Ascending aorta (tissue), 2 donors: ENCODE measurements at regions not wholly inside any gene's neighbourhood (a gene's known extent, or its start where the extent isn't known, plus 50 kb on each side); places are given as distances from the start of the nearest gene placed in this dataset.

ENCODE experiments used
- DNase-seq, 2 donors: peaks; one replicate each; pipeline ENCODE4 v3.0.0-alpha.2; 2019; ENCODE audit warnings: low spot score in 2 of 2
- H3K27ac ChIP-seq, 2 donors: fragments of 200-600 bp; sonication (generic); one replicate each; pipeline ENCODE4 v1.5.1; 2016 to 2017; ENCODE audit warnings: mild to moderate bottlenecking in 1 of 2
- H3K27me3 ChIP-seq: fragments of 200-600 bp; sonication (generic); one replicate; pipeline ENCODE4 v1.5.1; 2017
- H3K36me3 ChIP-seq, 2 donors: fragments of 200-600 bp; sonication (generic); one replicate each; pipeline ENCODE4 v1.5.1; 2016
- H3K4me1 ChIP-seq, 2 donors: fragments of 200-600 bp; sonication (generic); one replicate each; pipeline ENCODE4 v1.5.1; 2016 to 2017; ENCODE audit warnings: mild to moderate bottlenecking in 1 of 2
- H3K4me3 ChIP-seq, 2 donors: fragments of 200-600 bp; sonication (generic); one replicate each; pipeline ENCODE4 v1.5.1; 2016 to 2017; ENCODE audit warnings: mild to moderate bottlenecking in 1 of 2
- H3K9me3 ChIP-seq, 2 donors: fragments of 200-600 bp; sonication (generic); one replicate each; pipeline ENCODE4 v1.5.1; 2016
- CTCF ChIP-seq, 3 experiments: fragments of 200-600 bp in 2 of 3; fragments of 450-650 bp in 1 of 3; sonication (generic) in 2 of 3; IDR thresholded peaks; one replicate each; pipeline ENCODE4 v1.5.1; 2016 to 2019; ENCODE audit warnings: antibody characterized with exemption in 3 of 3, mild to moderate bottlenecking in 1 of 3, moderate library complexity in 1 of 3
- intact Hi-C: fragments of 100-400 bp; cut with DNase I; formaldehyde crosslinking; loops from one replicate; pipeline ENCODE4 v1.15.1; 2023

- no peak for TF ChIP-seq CTCF (IDR thresholded peaks at IDR 0.05)
- no peak overlapping the region for H3K27ac ChIP-seq
- no peaks in the 10 kb centered on the region for H3K36me3 ChIP-seq
- intact Hi-C loops = no loop called here
- no peak for DNase-seq
- H3K4me1 ChIP-seq = no peaks in the 10 kb centered on the region
- no peaks in the 10 kb centered on the region for H3K27me3 ChIP-seq
- no peak overlapping the region for H3K4me3 ChIP-seq
- no peaks in the 10 kb centered on the region for H3K9me3 ChIP-seq
These were observed 204.4 kb downstream of the FAM76B start for GRCh38 chr11:95585069-95585751.

- H3K4me3 ChIP-seq = no peak overlapping the region
- no peaks in the 10 kb centered on the region for H3K27me3 ChIP-seq
- intact Hi-C loops = no loop called here
- H3K4me1 ChIP-seq = no peaks in the 10 kb centered on the region
- no peak for DNase-seq
- TF ChIP-seq CTCF (IDR thresholded peaks at IDR 0.05) = no peak
- H3K9me3 ChIP-seq = no peaks in the 10 kb centered on the region
- no peak overlapping the region for H3K27ac ChIP-seq
- H3K36me3 ChIP-seq = no peaks in the 10 kb centered on the region
These were observed 205.0 kb downstream of the FAM76B start for GRCh38 chr11:95584589-95584988.

GRCh38 chr11:95584180-95584579 is 205.4 kb downstream of the FAM76B start:
- Histone ChIP-seq H3K9me3 (no peaks in the 10 kb centered on the region), H3K27ac (no peak overlapping the region), H3K4me1 (no peaks in the 10 kb centered on the region), H3K4me3 (no peak overlapping the region), H3K36me3 (no peaks in the 10 kb centered on the region), H3K27me3 (no peaks in the 10 kb centered on the region)
- TF ChIP-seq CTCF (IDR thresholded peaks at IDR 0.05) = no peak
- intact Hi-C loops = no loop called here
- DNase-seq = no peak

GRCh38 chr11:95577716-95578460 is 211.7 kb downstream of the FAM76B start:
- no peak overlapping the region for H3K27ac ChIP-seq
- intact Hi-C loops = loop anchor here (5.0 kb wide), 2 partner anchors 69 to 126 kb away; no protein-coding TSS in a partner anchor
- no peak overlapping the region for H3K4me3 ChIP-seq
- no peak for TF ChIP-seq CTCF (IDR thresholded peaks at IDR 0.05)
- H3K27me3 ChIP-seq = no peaks in the 10 kb centered on the region
- H3K4me1 ChIP-seq = peaks cover 0 to 21% of the 10 kb centered on the region in 2 donors
- no peaks in the 10 kb centered on the region for H3K36me3 ChIP-seq
- no peaks in the 10 kb centered on the region for H3K9me3 ChIP-seq
- peak in 1 of 2 donors; percentile 67 for DNase-seq

- TF ChIP-seq CTCF (IDR thresholded peaks at IDR 0.05) = no peak
- Histone ChIP-seq H3K4me1 (peaks cover 0 to 21% of the 10 kb centered on the region in 2 donors), H3K9me3 (no peaks in the 10 kb centered on the region), H3K36me3 (no peaks in the 10 kb centered on the region), H3K27ac (peak overlapping the region; percentile 45 to 47), H3K27me3 (no peaks in the 10 kb centered on the region), H3K4me3 (no peak overlapping the region)
- intact Hi-C loops = loop anchor here (5.0 kb wide), 2 partner anchors 71 to 124 kb away; no protein-coding TSS in a partner anchor
- DNase-seq = no peak
These were observed 213.3 kb downstream of the FAM76B start for GRCh38 chr11:95576146-95576845.
